ENCODE measurements at regions not wholly inside any gene's neighbourhood (a gene's known extent, or its start where the extent isn't known, plus 50 kb on each side); places are given as distances from the start of the nearest gene placed in this dataset.

- TF ChIP-seq CTCF (IDR thresholded peaks at IDR 0.05) (no peak), POLR2AphosphoS5 (IDR thresholded peaks at IDR 0.05) (no peak), POLR2A (IDR thresholded peaks at IDR 0.05) (no peak)
These were observed 277.9 kb downstream of the SKIDA1 start for GRCh38 chr10:21247592-21247991.

Data from stomach (tissue), 4 donors.